Adrenal gland (tissue), 5 donors: ENCODE measurements at regions not wholly inside any gene's neighbourhood (a gene's known extent, or its start where the extent isn't known, plus 50 kb on each side); places are given as distances from the start of the nearest gene placed in this dataset.

ENCODE experiments used
- CTCF ChIP-seq, 6 experiments: fragments of 450-650 bp in 4 of 6; fragments of 200-600 bp in 2 of 6; sonication (generic) in 1 of 6; IDR thresholded peaks; 1 replicate in 5 of 6; 2 replicates in 1 of 6; pipeline versions ENCODE4 v1.5.1 to v1.8.0; 2016 to 2021; ENCODE audit warnings: antibody characterized with exemption in 6 of 6, mild to moderate bottlenecking in 2 of 6, moderate library complexity in 1 of 6
- POLR2A ChIP-seq, 2 donors: fragments of 450-650 bp; IDR thresholded peaks; one replicate each; pipeline ENCODE4 v1.6.1; 2017; ENCODE audit warnings: antibody characterized with exemption in 2 of 2, mild to moderate bottlenecking in 2 of 2, moderate library complexity in 1 of 2
- donor health status: DM: no; HTN: no; CAD: no.

GRCh38 chr10:130495116-130495862, 359.1 kb downstream of the GLRX3 start:
- TF ChIP-seq CTCF (IDR thresholded peaks at IDR 0.05) (no peak), POLR2A (IDR thresholded peaks at IDR 0.05) (no peak)
